Ishikawa (cell line): ENCODE measurements at regions not wholly inside any gene's neighbourhood (a gene's known extent, or its start where the extent isn't known, plus 50 kb on each side); places are given as distances from the start of the nearest gene placed in this dataset.

ENCODE experiments used
- CEBPB ChIP-seq: IDR thresholded peaks from 2 replicates; pipeline ENCODE4 v1.6.1; 2012
- CREB1 ChIP-seq: IDR thresholded peaks from 2 replicates; pipeline ENCODE4 v1.6.1; 2012; ENCODE audit warnings: low read depth
- EP300 ChIP-seq: IDR thresholded peaks from 2 replicates; pipeline ENCODE4 v1.6.1; 2012; ENCODE audit warnings: borderline replicate concordance
- FOXM1 ChIP-seq: IDR thresholded peaks from 2 replicates; pipeline ENCODE4 v1.6.1; 2012; ENCODE audit warnings: low read depth, borderline replicate concordance
- RAD21 ChIP-seq: IDR thresholded peaks from 2 replicates; pipeline ENCODE4 v1.6.1; 2012; ENCODE audit warnings: low read depth
- TAF1 ChIP-seq: IDR thresholded peaks from 2 replicates; pipeline ENCODE4 v1.6.1; 2012; ENCODE audit warnings: low read depth, mild to moderate bottlenecking
- YY1 ChIP-seq: IDR thresholded peaks from 2 replicates; pipeline ENCODE4 v1.6.1; 2012; ENCODE audit warnings: low read depth

GRCh38 chr7:22675917-22676343 lies 51.1 kb upstream of the IL6 start:
- TF ChIP-seq CREB1 = no peak
- TF ChIP-seq YY1 = no peak
- TF ChIP-seq TAF1 = no peak
- no peak for TF ChIP-seq RAD21
- TF ChIP-seq EP300 = no peak
- no peak for TF ChIP-seq CEBPB
- no peak for TF ChIP-seq FOXM1
